CD4-positive, alpha-beta T cell (primary cell): ENCODE measurements at regions not wholly inside any gene's neighbourhood (a gene's known extent, or its start where the extent isn't known, plus 50 kb on each side); places are given as distances from the start of the nearest gene placed in this dataset.

ENCODE experiments used
- ATAC-seq: fragments of 200-7000 bp; cut with Tn5 transposase; one replicate; pipeline ENCODE4 v1.10.0; 2022; ENCODE audit warnings: mild to moderate bottlenecking; ENCODE audit not compliant: poor library complexity
- CTCF ChIA-PET: fragments of 350-600 bp; sonication (Branson Sonifier 250); formaldehyde crosslinking; loops from one replicate; lab custom pipeline; 2021; ENCODE audit warnings: antibody characterized with exemption, inconsistent platforms; lab: Charles Lee
- POLR2A ChIA-PET: fragments of 350-600 bp; sonication (Branson Sonifier 250); formaldehyde crosslinking; loops from one replicate; lab custom pipeline; 2021; ENCODE audit warnings: antibody characterized with exemption, inconsistent platforms; lab: Charles Lee
- DNase-seq, 14 experiments: peaks; one replicate each; pipeline ENCODE4 v3.0.0-alpha.2; 2013 to 2020; ENCODE audit warnings: mixed read lengths in 2 of 14
- H3K27ac ChIP-seq, 2 donors: one replicate each; pipeline versions ENCODE4 v1.5.1 to v1.7.0; 2013; ENCODE audit warnings: low read length in 2 of 2, low read depth in 1 of 2, mild to moderate bottlenecking in 1 of 2
- H3K27me3 ChIP-seq, 2 experiments: 1 replicate in 1 of 2; 2 replicates in 1 of 2; pipeline versions ENCODE4 v1.6.1 to v1.7.0; 2013; ENCODE audit warnings: low read length in 2 of 2, control low read depth in 1 of 2, mild to moderate bottlenecking in 1 of 2, moderate library complexity in 1 of 2; ENCODE audit not compliant: insufficient read depth in 2 of 2, control insufficient read depth in 1 of 2
- H3K36me3 ChIP-seq: one replicate; pipeline ENCODE4 v1.6.1; 2013; ENCODE audit warnings: low read length, control low read depth; ENCODE audit not compliant: insufficient read depth
- H3K4me1 ChIP-seq: one replicate; pipeline ENCODE4 v1.6.1; 2013; ENCODE audit warnings: low read length, control low read depth; ENCODE audit not compliant: insufficient read depth
- H3K4me3 ChIP-seq: one replicate; pipeline ENCODE4 v1.5.1; 2013; ENCODE audit warnings: mild to moderate bottlenecking, low read length, moderate library complexity
- H3K9me3 ChIP-seq, 2 experiments: 1 replicate in 1 of 2; 2 replicates in 1 of 2; pipeline versions ENCODE4 v1.6.1 to v1.7.0; 2013; ENCODE audit warnings: low read length in 2 of 2, mild to moderate bottlenecking in 2 of 2, control low read depth in 1 of 2, moderate library complexity in 1 of 2; ENCODE audit not compliant: control insufficient read depth in 1 of 2, insufficient read depth in 1 of 2
- H3K27ac Mint-ChIP-seq: one replicate; pipeline ENCODE4 v1.8.0; 2020; ENCODE audit warnings: mixed read lengths
- H3K27me3 Mint-ChIP-seq: one replicate; pipeline ENCODE4 v1.8.0; 2021; ENCODE audit warnings: mixed read lengths
- H3K36me3 Mint-ChIP-seq: one replicate; pipeline ENCODE4 v1.8.0; 2021; ENCODE audit warnings: low read depth, mixed read lengths
- H3K4me1 Mint-ChIP-seq: one replicate; pipeline ENCODE4 v1.8.0; 2021; ENCODE audit warnings: low read depth, mixed read lengths
- H3K4me3 Mint-ChIP-seq: one replicate; pipeline ENCODE4 v1.8.0; 2020; ENCODE audit warnings: mild to moderate bottlenecking, mixed read lengths
- H3K9me3 Mint-ChIP-seq: one replicate; pipeline ENCODE4 v1.8.0; 2020; ENCODE audit warnings: mixed read lengths
- intact Hi-C, 2 experiments: fragments of 100-400 bp; cut with DNase I in 1 of 2; cut with micrococcal nuclease in 1 of 2; formaldehyde crosslinking; loops; one replicate each; pipeline versions ENCODE4 v1.15.1 to v1.9.0; 2023 to 2025; cut with DNase I, micrococcal nuclease
- TF ChIP-seq, protein P1 (sequence below): fragments of 200-600 bp; IDR thresholded peaks from one replicate; pipeline ENCODE4 v1.8.0; 2022; ENCODE audit warnings: antibody characterized with exemption, mild to moderate bottlenecking

DNA sequence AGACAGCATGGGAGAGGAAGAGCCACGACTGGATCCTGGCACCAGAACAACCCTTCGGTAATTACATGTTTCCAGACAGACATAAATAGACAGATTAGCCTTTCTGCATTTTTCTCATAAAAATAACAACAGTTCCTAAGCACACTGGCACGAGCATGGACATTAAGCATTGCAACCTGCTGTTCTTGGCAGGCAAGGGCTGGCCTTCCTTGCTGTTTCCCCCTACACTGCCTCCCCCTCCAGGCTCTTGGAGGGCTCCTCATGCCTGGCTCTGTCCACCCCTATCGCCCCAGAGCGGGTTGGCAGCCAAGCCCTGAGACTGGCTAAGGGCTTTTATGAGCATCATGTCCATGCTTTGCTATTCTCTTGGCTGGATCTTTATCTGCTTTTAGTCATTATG, 89.6 kb downstream of the TTC32 start:
- POLR2A ChIA-PET, result no interaction called here
- H3K27me3 ChIP-seq, result no peaks in the 10 kb centered on the region
- no peaks in the 10 kb centered on the region for H3K9me3 ChIP-seq
- no peaks in the 10 kb centered on the region for H3K4me1 ChIP-seq
- ATAC-seq, result no peak
- H3K27ac Mint-ChIP-seq, result no peak overlapping the region
- no peaks in the 10 kb centered on the region for H3K36me3 ChIP-seq
- H3K27me3 Mint-ChIP-seq, result no peaks in the 10 kb centered on the region
- DNase-seq, result no peak
- CTCF ChIA-PET, result no interaction called here
- no peak overlapping the region for H3K4me3 Mint-ChIP-seq
- no peaks in the 10 kb centered on the region for H3K36me3 Mint-ChIP-seq
- H3K9me3 Mint-ChIP-seq, result no peaks in the 10 kb centered on the region
- TF ChIP-seq, protein P1, sequence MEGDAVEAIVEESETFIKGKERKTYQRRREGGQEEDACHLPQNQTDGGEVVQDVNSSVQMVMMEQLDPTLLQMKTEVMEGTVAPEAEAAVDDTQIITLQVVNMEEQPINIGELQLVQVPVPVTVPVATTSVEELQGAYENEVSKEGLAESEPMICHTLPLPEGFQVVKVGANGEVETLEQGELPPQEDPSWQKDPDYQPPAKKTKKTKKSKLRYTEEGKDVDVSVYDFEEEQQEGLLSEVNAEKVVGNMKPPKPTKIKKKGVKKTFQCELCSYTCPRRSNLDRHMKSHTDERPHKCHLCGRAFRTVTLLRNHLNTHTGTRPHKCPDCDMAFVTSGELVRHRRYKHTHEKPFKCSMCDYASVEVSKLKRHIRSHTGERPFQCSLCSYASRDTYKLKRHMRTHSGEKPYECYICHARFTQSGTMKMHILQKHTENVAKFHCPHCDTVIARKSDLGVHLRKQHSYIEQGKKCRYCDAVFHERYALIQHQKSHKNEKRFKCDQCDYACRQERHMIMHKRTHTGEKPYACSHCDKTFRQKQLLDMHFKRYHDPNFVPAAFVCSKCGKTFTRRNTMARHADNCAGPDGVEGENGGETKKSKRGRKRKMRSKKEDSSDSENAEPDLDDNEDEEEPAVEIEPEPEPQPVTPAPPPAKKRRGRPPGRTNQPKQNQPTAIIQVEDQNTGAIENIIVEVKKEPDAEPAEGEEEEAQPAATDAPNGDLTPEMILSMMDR, result no peak
- no peak overlapping the region for H3K4me3 ChIP-seq
- H3K27ac ChIP-seq, result no peak overlapping the region
- intact Hi-C loops, result no loop called here
- no peaks in the 10 kb centered on the region for H3K4me1 Mint-ChIP-seq

DNA sequence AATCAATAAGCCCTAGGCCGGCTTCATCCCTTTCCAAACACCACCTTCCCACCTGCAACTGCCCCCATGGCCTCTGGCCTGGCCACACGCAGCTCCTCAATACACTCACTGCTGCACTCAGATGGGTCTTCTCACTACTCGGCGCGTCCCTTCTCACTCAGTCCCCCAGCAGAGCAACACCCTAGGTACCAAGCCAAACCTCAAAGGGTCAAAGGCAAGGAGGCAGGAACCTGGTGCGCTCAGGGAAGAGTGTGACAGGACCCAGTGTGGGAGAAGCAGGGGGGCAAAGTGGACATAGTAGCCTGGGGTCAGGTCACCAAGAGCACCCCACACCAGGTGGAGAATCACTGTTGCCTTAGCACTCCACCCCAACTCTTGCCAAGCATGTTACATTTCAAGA, 90.6 kb downstream of the TTC32 start:
- intact Hi-C loops, result no loop called here
- Mint-ChIP-seq H3K36me3 (no peaks in the 10 kb centered on the region), H3K9me3 (no peaks in the 10 kb centered on the region), H3K27ac (no peak overlapping the region), H3K4me1 (no peaks in the 10 kb centered on the region), H3K4me3 (no peak overlapping the region), H3K27me3 (no peaks in the 10 kb centered on the region)
- Histone ChIP-seq H3K4me3 (no peak overlapping the region), H3K36me3 (no peaks in the 10 kb centered on the region), H3K27ac (no peak overlapping the region), H3K9me3 (no peaks in the 10 kb centered on the region), H3K27me3 (no peaks in the 10 kb centered on the region), H3K4me1 (no peaks in the 10 kb centered on the region)
- no peak for DNase-seq
- CTCF ChIA-PET, result no interaction called here
- ATAC-seq, result no peak
- POLR2A ChIA-PET, result no interaction called here
- TF ChIP-seq, protein P1, result no peak

DNA sequence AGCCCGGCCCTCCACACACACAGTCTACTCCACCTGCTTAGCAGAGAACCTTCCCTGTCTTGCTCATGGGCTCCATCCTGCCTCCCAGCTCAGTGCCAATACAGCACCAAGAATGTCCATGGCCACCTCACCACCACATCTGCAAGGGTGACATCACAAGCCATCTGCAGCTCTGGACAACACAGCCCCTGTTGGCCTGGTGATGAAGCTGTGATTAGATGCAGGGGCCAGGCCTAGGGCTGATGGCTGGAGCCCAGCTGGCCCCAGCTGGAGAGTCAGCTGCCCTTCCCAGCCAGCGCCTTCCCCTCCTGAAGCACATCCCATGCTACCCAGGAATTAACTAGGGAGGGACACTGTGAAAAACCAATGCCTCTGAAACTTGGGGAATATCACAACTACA, 91.1 kb downstream of the TTC32 start:
- Histone ChIP-seq H3K4me3 (no peak overlapping the region), H3K4me1 (no peaks in the 10 kb centered on the region), H3K27ac (no peak overlapping the region), H3K27me3 (no peaks in the 10 kb centered on the region), H3K9me3 (no peaks in the 10 kb centered on the region), H3K36me3 (no peaks in the 10 kb centered on the region)
- ATAC-seq, result no peak
- ChIA-PET CTCF (no interaction called here), POLR2A (no interaction called here)
- TF ChIP-seq, protein P1, result no peak
- intact Hi-C loops, result no loop called here
- Mint-ChIP-seq H3K27ac (no peak overlapping the region), H3K9me3 (no peaks in the 10 kb centered on the region), H3K27me3 (no peaks in the 10 kb centered on the region), H3K4me1 (no peaks in the 10 kb centered on the region), H3K4me3 (no peak overlapping the region), H3K36me3 (no peaks in the 10 kb centered on the region)
- no peak for DNase-seq
